ENCODE measurements at regions not wholly inside any gene's neighbourhood (a gene's known extent, or its start where the extent isn't known, plus 50 kb on each side); places are given as distances from the start of the nearest gene placed in this dataset.

GRCh38 chr20:62553136-62553837, 77.5 kb upstream of the GATA5 start:
- no peak for TF ChIP-seq CTCF (IDR thresholded peaks at IDR 0.05 in 2 of 3, conservative IDR thresholded peaks at IDR 0.05 in 1 of 3; ENCODE audit: borderline replicate concordance in 1 of 3, insufficient read depth in 1 of 3, low read depth in 2 of 3, low read length in 2 of 3)
- no peak for TF ChIP-seq ZFX (IDR thresholded peaks at IDR 0.05)
- TF ChIP-seq POLR2AphosphoS5 (IDR thresholded peaks at IDR 0.05; ENCODE audit: low read depth, low read length) = no peak
- TF ChIP-seq EGR1 (IDR thresholded peaks at IDR 0.05; ENCODE audit: low read depth) = no peak
- no peak for TF ChIP-seq YY1 (IDR thresholded peaks at IDR 0.05; ENCODE audit: extremely low read depth, insufficient replicate concordance, low read depth, low read length)
- no peak for TF ChIP-seq EZH2phosphoT487 (IDR thresholded peaks at IDR 0.05; ENCODE audit: borderline replicate concordance)
- no peak for TF ChIP-seq POLR2A (IDR thresholded peaks at IDR 0.05; ENCODE audit: borderline replicate concordance, extremely low read depth, insufficient read depth, insufficient read length)
